HG02610 (cell line): ENCODE measurements at regions not wholly inside any gene's neighbourhood (a gene's known extent, or its start where the extent isn't known, plus 50 kb on each side); places are given as distances from the start of the nearest gene placed in this dataset.

Experiments used
- ATAC-seq: cut with Tn5 transposase; IDR thresholded peaks from one replicate; pipeline ENCODE4 v1.9.1; 2021; ENCODE audit warnings: mild to moderate bottlenecking, moderate library complexity; ENCODE audit not compliant: unreplicated experiment

- no peak for ATAC-seq
Observed at GRCh38 chr9:16025627-16026026, 472.8 kb downstream of the CCDC171 start.

- ATAC-seq = no peak
Observed at GRCh38 chr9:16026886-16027285, 474.0 kb downstream of the CCDC171 start.

- no peak for ATAC-seq
Observed at GRCh38 chr9:16028548-16028947, 475.7 kb downstream of the CCDC171 start.

GRCh38 chr9:16029046-16029615 is 476.3 kb downstream of the CCDC171 start:
- no peak for ATAC-seq

GRCh38 chr9:16029796-16030363 is 477.0 kb downstream of the CCDC171 start:
- ATAC-seq = no peak

GRCh38 chr9:16030528-16031185 is 477.8 kb downstream of the CCDC171 start:
- ATAC-seq = peak; percentile 98

GRCh38 chr9:16031486-16031885 is 478.6 kb downstream of the CCDC171 start:
- ATAC-seq = no peak

- no peak for ATAC-seq
Observed at GRCh38 chr9:16031971-16032370, 479.1 kb downstream of the CCDC171 start.

GRCh38 chr9:16032799-16033198 is 480.0 kb downstream of the CCDC171 start:
- ATAC-seq = no peak

- no peak for ATAC-seq
Observed at GRCh38 chr9:16033253-16033652, 480.4 kb downstream of the CCDC171 start.

- no peak for ATAC-seq
Observed at GRCh38 chr9:16033921-16034691, 481.3 kb downstream of the CCDC171 start.

GRCh38 chr9:16039218-16039987 is 486.6 kb downstream of the CCDC171 start:
- no peak for ATAC-seq

- no peak for ATAC-seq
Observed at GRCh38 chr9:16039988-16040761, 487.3 kb downstream of the CCDC171 start.

GRCh38 chr9:16043756-16044578 is 491.1 kb downstream of the CCDC171 start:
- ATAC-seq = no peak

- ATAC-seq = no peak
Observed at GRCh38 chr9:16044579-16044881, 491.7 kb downstream of the CCDC171 start.

GRCh38 chr9:16045651-16046280 is 492.9 kb downstream of the CCDC171 start:
- ATAC-seq = no peak

- peak; percentile 67 for ATAC-seq
Observed at GRCh38 chr9:16046713-16047112, 493.9 kb downstream of the CCDC171 start.

- no peak for ATAC-seq
Observed at GRCh38 chr9:16048129-16048528, 495.3 kb downstream of the CCDC171 start.

GRCh38 chr9:16052146-16052545 is 499.3 kb downstream of the CCDC171 start:
- no peak for ATAC-seq
